ENCODE measurements at regions not wholly inside any gene's neighbourhood (a gene's known extent, or its start where the extent isn't known, plus 50 kb on each side); places are given as distances from the start of the nearest gene placed in this dataset.

- no peak for TF ChIP-seq CTCF (IDR thresholded peaks at IDR 0.05; ENCODE audit: insufficient read depth, low read length)
- peak; percentile 80 for DNase-seq (ENCODE audit: low read depth)
- no peak overlapping the region for H3K4me3 ChIP-seq (ENCODE audit: low read depth, low read length)
These were observed 310.2 kb upstream of the ADAMTS5 start for GRCh38 chr21:27277110-27277509.

- TF ChIP-seq CTCF (IDR thresholded peaks at IDR 0.05; ENCODE audit: insufficient read depth, low read length): no peak
- peak; percentile 84 for DNase-seq (ENCODE audit: low read depth)
- H3K4me3 ChIP-seq (ENCODE audit: low read depth, low read length): no peak overlapping the region
These were observed 308.5 kb upstream of the ADAMTS5 start for GRCh38 chr21:27275294-27275927.

GRCh38 chr21:27269644-27270043, 302.8 kb upstream of the ADAMTS5 start:
- H3K4me3 ChIP-seq (ENCODE audit: low read depth, low read length): no peak overlapping the region
- no peak for TF ChIP-seq CTCF (IDR thresholded peaks at IDR 0.05; ENCODE audit: insufficient read depth, low read length)
- peak; percentile 91 for DNase-seq (ENCODE audit: low read depth)

- DNase-seq (ENCODE audit: low read depth): peak; percentile 54
- no peak overlapping the region for H3K4me3 ChIP-seq (ENCODE audit: low read depth, low read length)
- TF ChIP-seq CTCF (IDR thresholded peaks at IDR 0.05; ENCODE audit: insufficient read depth, low read length): no peak
These were observed 301.4 kb upstream of the ADAMTS5 start for GRCh38 chr21:27268290-27268689.

GRCh38 chr21:27265949-27266348, 299.1 kb upstream of the ADAMTS5 start:
- no peak for TF ChIP-seq CTCF (IDR thresholded peaks at IDR 0.05; ENCODE audit: insufficient read depth, low read length)
- DNase-seq (ENCODE audit: low read depth): no peak
- no peak overlapping the region for H3K4me3 ChIP-seq (ENCODE audit: low read depth, low read length)

GRCh38 chr21:27265492-27265891, 298.6 kb upstream of the ADAMTS5 start:
- TF ChIP-seq CTCF (IDR thresholded peaks at IDR 0.05; ENCODE audit: insufficient read depth, low read length): no peak
- no peak for DNase-seq (ENCODE audit: low read depth)
- no peak overlapping the region for H3K4me3 ChIP-seq (ENCODE audit: low read depth, low read length)

GRCh38 chr21:27261676-27262075, 294.8 kb upstream of the ADAMTS5 start:
- no peak overlapping the region for H3K4me3 ChIP-seq (ENCODE audit: low read depth, low read length)
- DNase-seq (ENCODE audit: low read depth): no peak
- TF ChIP-seq CTCF (IDR thresholded peaks at IDR 0.05; ENCODE audit: insufficient read depth, low read length): no peak
